GM06990 (cell line): ENCODE measurements at regions not wholly inside any gene's neighbourhood (a gene's known extent, or its start where the extent isn't known, plus 50 kb on each side); places are given as distances from the start of the nearest gene placed in this dataset.

Experiments
- DNase-seq: peaks from one replicate; pipeline ENCODE4 v3.0.0-alpha.2; 2011; ENCODE audit not compliant: insufficient read length; ENCODE audit errors: extremely low read depth
- H3K27me3 ChIP-seq: replicated peaks from 2 replicates; pipeline ENCODE4 v1.6.0; 2011; ENCODE audit warnings: low read length; ENCODE audit not compliant: control insufficient read depth, insufficient read depth
- H3K36me3 ChIP-seq: 2 replicates; pipeline ENCODE4 v1.5.1; 2011; ENCODE audit warnings: low read length; ENCODE audit not compliant: control insufficient read depth, insufficient read depth
- H3K4me3 ChIP-seq: replicated peaks from 2 replicates; pipeline ENCODE4 v1.5.1; 2011; ENCODE audit warnings: low read depth, mild to moderate bottlenecking, control low read depth, low read length
- TF ChIP-seq, protein P1 (sequence below): IDR thresholded peaks from 2 replicates; pipeline ENCODE4 v1.5.1; 2011; ENCODE audit warnings: low read length, control low read depth, mild to moderate bottlenecking, inconsistent platforms; ENCODE audit not compliant: insufficient read depth, poor library complexity, severe bottlenecking

DNA sequence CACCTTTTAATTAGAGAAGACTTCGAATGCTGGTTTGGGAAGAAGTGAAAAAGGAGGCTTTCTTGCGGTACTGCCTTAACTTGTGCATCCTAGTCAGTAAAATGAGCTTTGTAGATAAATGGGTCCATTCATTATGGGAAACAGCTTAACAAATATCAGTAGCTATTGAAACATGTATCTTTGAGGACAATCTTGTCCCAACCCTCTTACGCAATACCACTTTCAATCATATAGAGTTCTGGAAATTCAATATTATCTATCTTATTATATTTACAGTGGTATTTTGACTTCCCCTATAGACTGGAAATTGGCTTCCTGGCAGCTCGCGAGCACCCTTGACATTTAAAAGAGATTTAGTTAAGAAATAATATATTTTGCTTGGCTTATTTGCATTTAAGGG lies 565.8 kb upstream of the NUDT12 start:
- TF ChIP-seq, protein P1, sequence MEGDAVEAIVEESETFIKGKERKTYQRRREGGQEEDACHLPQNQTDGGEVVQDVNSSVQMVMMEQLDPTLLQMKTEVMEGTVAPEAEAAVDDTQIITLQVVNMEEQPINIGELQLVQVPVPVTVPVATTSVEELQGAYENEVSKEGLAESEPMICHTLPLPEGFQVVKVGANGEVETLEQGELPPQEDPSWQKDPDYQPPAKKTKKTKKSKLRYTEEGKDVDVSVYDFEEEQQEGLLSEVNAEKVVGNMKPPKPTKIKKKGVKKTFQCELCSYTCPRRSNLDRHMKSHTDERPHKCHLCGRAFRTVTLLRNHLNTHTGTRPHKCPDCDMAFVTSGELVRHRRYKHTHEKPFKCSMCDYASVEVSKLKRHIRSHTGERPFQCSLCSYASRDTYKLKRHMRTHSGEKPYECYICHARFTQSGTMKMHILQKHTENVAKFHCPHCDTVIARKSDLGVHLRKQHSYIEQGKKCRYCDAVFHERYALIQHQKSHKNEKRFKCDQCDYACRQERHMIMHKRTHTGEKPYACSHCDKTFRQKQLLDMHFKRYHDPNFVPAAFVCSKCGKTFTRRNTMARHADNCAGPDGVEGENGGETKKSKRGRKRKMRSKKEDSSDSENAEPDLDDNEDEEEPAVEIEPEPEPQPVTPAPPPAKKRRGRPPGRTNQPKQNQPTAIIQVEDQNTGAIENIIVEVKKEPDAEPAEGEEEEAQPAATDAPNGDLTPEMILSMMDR, result no peak
- no peak overlapping the region for H3K4me3 ChIP-seq

DNA sequence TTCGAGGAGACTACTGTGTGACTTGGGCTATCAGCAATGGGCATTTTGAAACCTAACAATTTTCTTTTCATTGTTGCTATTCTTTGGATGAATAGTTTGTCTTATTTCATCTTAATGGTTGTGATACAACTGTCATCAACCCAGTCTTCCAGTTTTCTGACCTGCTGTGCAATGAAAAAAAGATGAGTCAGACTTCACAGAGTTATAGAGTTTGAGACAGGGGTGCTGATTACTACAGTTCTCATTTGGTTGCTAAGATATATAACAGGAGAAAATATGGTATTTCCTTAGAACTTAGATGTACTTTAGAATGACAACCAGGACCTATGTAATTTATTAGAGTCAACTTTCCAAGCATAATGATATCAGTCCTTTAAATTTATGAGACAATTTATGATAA lies 564.4 kb upstream of the NUDT12 start:
- Histone ChIP-seq H3K27me3 (no peaks in the 10 kb centered on the region), H3K4me3 (no peak overlapping the region), H3K36me3 (no peaks in the 10 kb centered on the region)
- TF ChIP-seq, protein P1, result no peak
- no peak for DNase-seq

More for the DNA sequence above, 565.8 kb upstream of the NUDT12 start:
- Histone ChIP-seq H3K27me3 (no peaks in the 10 kb centered on the region), H3K36me3 (no peaks in the 10 kb centered on the region)
- DNase-seq, result no peak

DNA sequence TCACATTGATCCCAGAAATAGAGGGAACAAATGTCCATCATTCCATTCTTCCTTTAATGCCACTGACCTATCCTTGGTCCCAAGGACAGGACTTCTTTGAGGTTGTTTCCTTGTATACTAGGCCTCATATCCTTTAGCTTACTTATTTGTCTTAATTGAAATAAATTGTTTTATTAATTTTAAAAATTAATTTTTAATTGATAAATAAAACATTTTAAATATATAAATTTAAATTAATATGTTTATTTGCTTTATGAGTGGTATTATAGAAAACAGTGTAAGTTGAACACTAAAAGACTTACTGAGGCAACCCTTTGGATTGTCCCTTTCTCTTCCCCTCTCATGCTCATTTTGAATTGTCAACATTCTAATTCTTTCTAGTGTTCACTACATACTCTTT lies 556.9 kb upstream of the NUDT12 start:
- Histone ChIP-seq H3K36me3 (no peaks in the 10 kb centered on the region), H3K4me3 (no peak overlapping the region), H3K27me3 (no peaks in the 10 kb centered on the region)
- TF ChIP-seq, protein P1, result no peak
- no peak for DNase-seq

DNA sequence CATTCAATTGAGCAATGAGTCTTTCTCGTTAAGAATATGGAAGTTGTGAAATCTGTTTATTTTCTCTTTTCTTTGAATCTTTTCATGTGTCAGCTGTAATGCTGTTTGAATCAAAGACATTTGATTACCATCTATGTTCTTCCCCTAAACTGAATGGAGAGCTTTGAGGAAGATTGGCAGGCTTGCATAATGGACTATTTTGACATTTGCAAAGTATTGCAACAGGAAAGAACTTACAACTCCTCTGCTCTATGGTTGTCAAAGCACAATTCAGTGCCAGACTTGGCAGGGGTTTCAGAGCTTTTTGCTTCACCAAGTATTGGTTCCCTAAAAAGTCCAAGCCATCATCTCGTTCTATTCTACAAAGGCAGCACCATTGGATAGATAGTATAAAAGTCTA lies 549.0 kb upstream of the NUDT12 start:
- no peak for DNase-seq
- TF ChIP-seq, protein P1, result no peak
- no peaks in the 10 kb centered on the region for H3K27me3 ChIP-seq
- no peak overlapping the region for H3K4me3 ChIP-seq
- H3K36me3 ChIP-seq, result no peaks in the 10 kb centered on the region

DNA sequence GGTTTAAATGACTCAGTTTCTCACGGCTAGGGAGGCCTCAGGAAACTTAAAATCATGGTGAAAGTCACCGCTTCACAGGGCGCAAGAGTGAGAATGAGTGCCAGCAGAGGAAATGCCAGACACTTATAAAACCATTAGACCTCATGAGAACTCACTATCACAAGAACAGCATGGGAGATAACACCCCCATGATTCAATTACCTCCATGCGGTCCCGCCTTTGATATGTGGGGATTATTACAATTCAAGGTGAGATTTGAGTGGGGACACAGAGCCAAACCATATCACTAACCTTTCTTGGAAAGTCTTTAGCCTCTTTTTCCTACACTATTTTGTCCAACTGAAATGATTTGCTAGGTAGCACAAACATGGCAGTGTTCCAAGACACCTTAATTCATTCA lies 533.9 kb upstream of the NUDT12 start:
- TF ChIP-seq, protein P1, result no peak
- Histone ChIP-seq H3K4me3 (no peak overlapping the region), H3K36me3 (no peaks in the 10 kb centered on the region), H3K27me3 (no peaks in the 10 kb centered on the region)
- no peak for DNase-seq

DNA sequence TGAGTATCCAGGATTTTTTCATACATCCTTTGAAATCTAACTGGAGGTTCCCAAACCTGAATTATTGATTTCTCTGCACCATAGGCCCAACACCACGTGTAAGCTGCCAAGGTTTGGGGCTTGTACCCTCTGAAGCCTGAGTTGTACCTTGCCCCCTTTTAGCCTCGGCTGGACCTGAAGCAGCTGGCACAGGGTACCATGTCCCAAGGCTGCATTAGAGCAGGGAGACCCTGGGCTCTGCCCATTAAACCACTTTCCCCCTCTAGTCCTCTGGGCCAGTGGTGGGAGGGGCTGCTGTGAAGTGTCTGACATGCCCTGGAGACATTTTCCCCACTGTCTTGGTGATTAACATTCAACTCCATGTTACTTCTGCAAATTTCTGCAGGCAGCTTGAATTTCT lies 532.9 kb upstream of the NUDT12 start:
- TF ChIP-seq, protein P1, result no peak
- Histone ChIP-seq H3K36me3 (no peaks in the 10 kb centered on the region), H3K27me3 (no peaks in the 10 kb centered on the region), H3K4me3 (no peak overlapping the region)
- DNase-seq, result no peak
